Psoas muscle (tissue), 7 donors: ENCODE measurements at regions not wholly inside any gene's neighbourhood (a gene's known extent, or its start where the extent isn't known, plus 50 kb on each side); places are given as distances from the start of the nearest gene placed in this dataset.

Source experiments
- ATAC-seq, 4 donors: fragments of 200-7000 bp; cut with Tn5 transposase; one replicate each; pipeline ENCODE4 v1.9.1; 2020; ENCODE audit warnings: moderate library complexity in 3 of 4, mild to moderate bottlenecking in 2 of 4
- DNase-seq, 2 donors: peaks; one replicate each; pipeline ENCODE4 v3.0.0-alpha.2; 2020
- H3K27ac ChIP-seq: fragments of 200-600 bp; one replicate; pipeline ENCODE4 v1.8.0; 2022
- H3K27me3 ChIP-seq, 3 donors: fragments of 200-600 bp in 1 of 3; one replicate each; pipeline versions ENCODE4 v1.6.1 to v1.8.0; 2013 to 2022; ENCODE audit warnings: low read length in 2 of 3, mild to moderate bottlenecking in 2 of 3, moderate library complexity in 1 of 3; ENCODE audit not compliant: insufficient read depth in 3 of 3
- H3K36me3 ChIP-seq, 2 donors: fragments of 200-600 bp in 1 of 2; one replicate each; pipeline versions ENCODE4 v1.6.1 to v1.8.0; 2013 to 2022; ENCODE audit warnings: low read depth in 1 of 2, mild to moderate bottlenecking in 1 of 2, moderate library complexity in 1 of 2; ENCODE audit not compliant: insufficient read depth in 1 of 2
- H3K4me1 ChIP-seq: fragments of 200-600 bp; one replicate; pipeline ENCODE4 v1.8.0; 2022
- H3K4me3 ChIP-seq: fragments of 200-600 bp; one replicate; pipeline ENCODE4 v1.8.0; 2022; ENCODE audit warnings: mild to moderate bottlenecking
- H3K9me3 ChIP-seq: fragments of 200-600 bp; one replicate; pipeline ENCODE4 v1.8.0; 2022
- WGBS, 3 donors: extraction: QIAGEN DNeasy Blood & Tissue Kit; methylation state at CpG; one replicate each; pipeline versions ENCODE4 v1.1.6 to v1.1.7; 2013; 5-methylcytosine and 5-hydroxymethylcytosine counted together
- intact Hi-C, 2 donors: fragments of 100-400 bp; cut with DNase I; formaldehyde crosslinking; loops; one replicate each; pipeline versions ENCODE4 v1.11.0 to v1.14.2; 2022
- TF ChIP-seq, protein P1 (sequence below): fragments of 200-600 bp; IDR thresholded peaks from one replicate; pipeline ENCODE4 v1.8.0; 2022; ENCODE audit warnings: antibody characterized with exemption
- donor health status: healthy with polysubstance abuse.
- donor health status: DM: no; HTN: no; CAD: no; lungs with moderate emphysema.
- donor health status: Bipolar disorder and iron deficiency.
- donor health status: healthy.
- donor health status: DM: yes; HTN: yes; CAD: no.
- donor health status: DM: no; HTN: no; CAD: no.
- donor health status: DM: yes; HTN: yes; CAD: no.

DNA sequence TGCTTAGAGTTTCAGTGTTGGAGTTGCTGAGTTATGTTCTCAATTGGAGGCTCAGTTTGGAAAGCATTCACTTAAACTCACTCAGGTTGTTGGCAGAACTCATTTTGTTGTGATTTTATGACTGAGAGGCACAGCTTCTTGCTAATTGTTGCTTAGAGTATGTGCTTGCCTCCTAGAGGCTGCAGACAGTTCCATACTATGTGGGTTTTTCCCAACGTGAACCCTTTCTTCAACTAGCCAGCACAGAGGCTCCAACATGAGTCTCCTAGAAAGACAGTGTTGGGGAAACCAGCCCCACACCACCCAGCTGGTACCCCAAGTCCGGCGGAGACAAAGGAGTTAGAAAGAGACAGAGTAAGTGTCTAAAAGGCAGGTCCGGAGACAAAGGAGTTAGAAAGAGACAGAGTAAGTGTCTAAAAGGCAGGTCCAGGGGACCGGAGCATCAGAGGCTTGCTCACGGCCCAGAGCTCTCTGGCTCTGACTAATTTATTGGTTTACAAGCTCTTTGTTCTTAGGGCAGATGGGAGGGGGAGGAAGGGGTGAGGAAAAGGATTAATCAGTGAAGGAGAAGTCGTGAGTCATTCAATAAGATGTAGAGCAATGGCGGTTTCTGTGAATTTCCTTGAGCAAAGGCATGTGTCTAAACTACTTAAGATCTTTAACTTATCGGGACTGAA, 999.7 kb upstream of the LRRTM1 start:
- Histone ChIP-seq H3K27ac (no peak overlapping the region), H3K36me3 (no peaks in the 10 kb centered on the region), H3K4me1 (no peaks in the 10 kb centered on the region), H3K27me3 (no peaks in the 10 kb centered on the region), H3K4me3 (no peak overlapping the region), H3K9me3 (peaks cover 6% of the 10 kb centered on the region)
- 30 to 42% (median 34%) methylated on average over 9 of the region's 9 CpGs for WGBS, 3 donors
- intact Hi-C loops, result no loop called here
- TF ChIP-seq, protein P1, sequence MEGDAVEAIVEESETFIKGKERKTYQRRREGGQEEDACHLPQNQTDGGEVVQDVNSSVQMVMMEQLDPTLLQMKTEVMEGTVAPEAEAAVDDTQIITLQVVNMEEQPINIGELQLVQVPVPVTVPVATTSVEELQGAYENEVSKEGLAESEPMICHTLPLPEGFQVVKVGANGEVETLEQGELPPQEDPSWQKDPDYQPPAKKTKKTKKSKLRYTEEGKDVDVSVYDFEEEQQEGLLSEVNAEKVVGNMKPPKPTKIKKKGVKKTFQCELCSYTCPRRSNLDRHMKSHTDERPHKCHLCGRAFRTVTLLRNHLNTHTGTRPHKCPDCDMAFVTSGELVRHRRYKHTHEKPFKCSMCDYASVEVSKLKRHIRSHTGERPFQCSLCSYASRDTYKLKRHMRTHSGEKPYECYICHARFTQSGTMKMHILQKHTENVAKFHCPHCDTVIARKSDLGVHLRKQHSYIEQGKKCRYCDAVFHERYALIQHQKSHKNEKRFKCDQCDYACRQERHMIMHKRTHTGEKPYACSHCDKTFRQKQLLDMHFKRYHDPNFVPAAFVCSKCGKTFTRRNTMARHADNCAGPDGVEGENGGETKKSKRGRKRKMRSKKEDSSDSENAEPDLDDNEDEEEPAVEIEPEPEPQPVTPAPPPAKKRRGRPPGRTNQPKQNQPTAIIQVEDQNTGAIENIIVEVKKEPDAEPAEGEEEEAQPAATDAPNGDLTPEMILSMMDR, result no peak
- ATAC-seq (no peak), DNase-seq (no peak)

DNA sequence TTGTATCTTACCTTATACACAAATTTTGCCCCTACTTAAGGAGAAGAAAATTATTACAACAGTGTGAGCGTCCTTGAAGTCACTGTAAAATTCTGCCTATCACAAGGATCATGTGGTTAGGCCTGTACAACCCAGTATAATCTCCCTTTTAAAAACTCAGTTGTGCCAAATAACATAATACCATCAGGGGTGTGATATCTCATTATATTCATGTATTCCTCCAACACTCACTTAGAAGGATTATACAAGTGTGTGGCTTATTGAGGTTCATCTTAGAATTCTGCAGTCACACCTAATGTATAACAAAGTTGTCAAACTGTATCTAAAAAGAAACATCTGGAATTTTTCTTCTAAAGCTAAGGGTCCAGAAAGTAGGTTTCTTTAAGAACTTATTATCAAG, 998.8 kb upstream of the LRRTM1 start:
- no peak overlapping the region for H3K27ac ChIP-seq
- intact Hi-C loops, result no loop called here
- H3K36me3 ChIP-seq, result no peaks in the 10 kb centered on the region
- H3K9me3 ChIP-seq, result peaks cover 6% of the 10 kb centered on the region
- H3K27me3 ChIP-seq, result no peaks in the 10 kb centered on the region
- WGBS, 3 donors, result 56 to 81% (median 72%) methylated on average over 1 of the region's 1 CpG
- H3K4me1 ChIP-seq, result no peaks in the 10 kb centered on the region
- ATAC-seq (no peak), DNase-seq (no peak)
- TF ChIP-seq, protein P1, result no peak
- no peak overlapping the region for H3K4me3 ChIP-seq

DNA sequence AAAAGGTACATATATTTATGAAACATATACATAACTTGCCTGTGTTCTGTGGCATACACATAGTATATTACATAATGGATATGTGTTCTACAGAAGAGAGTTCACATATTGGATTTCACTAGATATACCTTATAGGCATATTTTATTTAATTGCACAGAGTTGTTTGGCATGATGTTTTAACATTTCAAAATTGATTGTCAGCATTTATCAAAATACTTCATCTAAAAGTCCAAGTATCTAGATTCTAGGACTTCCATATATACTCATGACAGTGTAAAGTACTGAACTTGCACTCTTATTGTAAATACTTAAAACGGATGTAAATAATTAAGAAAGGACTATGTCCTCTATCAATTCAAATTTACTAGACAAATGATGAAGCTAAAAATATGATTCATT, 995.3 kb upstream of the LRRTM1 start:
- no peak for ATAC-seq
- Histone ChIP-seq H3K36me3 (no peaks in the 10 kb centered on the region), H3K9me3 (peaks cover 6% of the 10 kb centered on the region), H3K4me3 (no peak overlapping the region), H3K4me1 (no peaks in the 10 kb centered on the region), H3K27ac (no peak overlapping the region), H3K27me3 (no peaks in the 10 kb centered on the region)
- WGBS, 3 donors, result 85 to 94% (median 87%) methylated on average over 1 of the region's 1 CpG
- intact Hi-C loops, result no loop called here
- TF ChIP-seq, protein P1, result no peak
- DNase-seq, result no peak

DNA sequence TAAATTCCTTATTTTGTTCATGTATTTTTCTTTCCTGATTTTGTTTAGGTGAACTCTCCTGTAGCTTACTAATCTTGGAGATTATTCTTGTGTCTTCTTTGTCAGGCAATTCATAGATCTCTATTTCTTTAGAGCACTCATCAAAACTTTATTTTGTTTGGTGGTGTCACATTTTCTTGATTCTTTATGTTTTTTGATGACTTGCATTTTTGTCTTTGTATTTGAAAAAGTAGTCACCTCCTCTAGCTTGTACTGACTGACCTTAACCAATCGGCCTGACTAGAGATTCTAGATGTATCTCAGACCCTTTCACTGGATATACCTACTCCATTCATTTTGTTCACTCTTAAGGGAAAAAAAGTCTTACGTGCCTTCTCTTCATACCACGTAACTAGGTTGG, 986.3 kb upstream of the LRRTM1 start:
- Histone ChIP-seq H3K36me3 (no peaks in the 10 kb centered on the region), H3K27me3 (no peaks in the 10 kb centered on the region), H3K4me1 (no peaks in the 10 kb centered on the region), H3K9me3 (no peaks in the 10 kb centered on the region), H3K4me3 (no peak overlapping the region), H3K27ac (no peak overlapping the region)
- WGBS, 3 donors, result 89 to 94% (median 90%) methylated on average over 3 of the region's 3 CpGs
- DNase-seq (no peak), ATAC-seq (no peak)
- TF ChIP-seq, protein P1, result no peak
- intact Hi-C loops, result no loop called here

DNA sequence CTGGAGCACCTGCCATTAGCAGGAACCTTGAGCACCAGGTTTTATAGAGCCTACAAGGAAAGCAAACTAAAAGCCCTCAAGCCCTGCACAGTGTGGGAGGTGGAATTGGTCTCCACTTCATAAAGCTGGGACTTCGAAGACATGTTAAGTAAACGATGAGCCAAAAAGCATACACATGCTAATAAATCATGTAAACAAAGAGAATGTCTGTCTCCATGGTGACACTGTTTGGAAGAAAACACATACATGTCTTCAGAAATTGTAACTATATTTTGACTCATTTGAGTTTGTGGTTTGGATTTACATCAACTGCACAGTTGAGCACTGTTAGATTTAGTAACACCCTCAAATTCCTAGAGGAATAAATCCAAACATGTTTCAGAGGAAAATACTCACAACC, 978.5 kb upstream of the LRRTM1 start:
- Histone ChIP-seq H3K4me1 (no peaks in the 10 kb centered on the region), H3K9me3 (no peaks in the 10 kb centered on the region), H3K4me3 (no peak overlapping the region), H3K27ac (no peak overlapping the region), H3K36me3 (no peaks in the 10 kb centered on the region), H3K27me3 (no peaks in the 10 kb centered on the region)
- TF ChIP-seq, protein P1, result no peak
- no peak for ATAC-seq
- no peak for DNase-seq
- 53 to 72% (median 70%) methylated on average over 2 of the region's 2 CpGs for WGBS, 3 donors
- intact Hi-C loops, result no loop called here
